Fibroblast of lung (primary cell): ENCODE measurements at regions not wholly inside any gene's neighbourhood (a gene's known extent, or its start where the extent isn't known, plus 50 kb on each side); places are given as distances from the start of the nearest gene placed in this dataset.

Experiments
- CTCF ChIP-seq, 2 donors: IDR thresholded peaks in 1 of 2; conservative IDR thresholded peaks in 1 of 2; 1 replicate in 1 of 2; 2 replicates in 1 of 2; pipeline ENCODE4 v1.5.1; 2011 to 2012; ENCODE audit warnings: low read length in 2 of 2, control low read depth in 1 of 2, inconsistent platforms in 1 of 2, low read depth in 1 of 2, mild to moderate bottlenecking in 1 of 2
- EZH2 ChIP-seq: IDR thresholded peaks from 2 replicates; pipeline ENCODE4 v1.5.1; 2012; ENCODE audit warnings: low read length, control low read depth, mild to moderate bottlenecking; ENCODE audit errors: missing control alignments

- TF ChIP-seq CTCF (conservative IDR thresholded peaks at IDR 0.05 in 1 of 2, IDR thresholded peaks at IDR 0.05 in 1 of 2; ENCODE audit: low read depth in 1 of 2, low read length in 2 of 2) (no peak), EZH2 (no peak)
Measured at GRCh38 chr10:128364631-128365030, 238.4 kb upstream of the MKI67 start.
